GM13976 (cell line): ENCODE measurements at regions not wholly inside any gene's neighbourhood (a gene's known extent, or its start where the extent isn't known, plus 50 kb on each side); places are given as distances from the start of the nearest gene placed in this dataset.

Source experiments
- DNase-seq: peaks from one replicate; pipeline ENCODE4 v3.0.0; 2012; ENCODE audit warnings: low spot score
- CTCF ChIP-seq: IDR thresholded peaks from 2 replicates; pipeline ENCODE4 v1.5.1; 2012; ENCODE audit warnings: borderline replicate concordance, mild to moderate bottlenecking; ENCODE audit not compliant: insufficient read depth; ENCODE audit errors: extremely low read depth, missing control alignments, control extremely low read depth
- in situ Hi-C: fragments of 300-500 bp; cut with MboI; formaldehyde crosslinking; loops from one replicate; pipeline ENCODE4 v1.12.0; 2022; ENCODE audit warnings: low sequenced_read_pairs, mixed read lengths, inconsistent platforms; ENCODE audit not compliant: unreplicated experiment

- DNase-seq = no peak
- no peak for TF ChIP-seq CTCF
- in situ Hi-C loops = no loop called here
Observed at GRCh38 chr22:49721211-49721763, 106.4 kb downstream of the BRD1 start.

DNA sequence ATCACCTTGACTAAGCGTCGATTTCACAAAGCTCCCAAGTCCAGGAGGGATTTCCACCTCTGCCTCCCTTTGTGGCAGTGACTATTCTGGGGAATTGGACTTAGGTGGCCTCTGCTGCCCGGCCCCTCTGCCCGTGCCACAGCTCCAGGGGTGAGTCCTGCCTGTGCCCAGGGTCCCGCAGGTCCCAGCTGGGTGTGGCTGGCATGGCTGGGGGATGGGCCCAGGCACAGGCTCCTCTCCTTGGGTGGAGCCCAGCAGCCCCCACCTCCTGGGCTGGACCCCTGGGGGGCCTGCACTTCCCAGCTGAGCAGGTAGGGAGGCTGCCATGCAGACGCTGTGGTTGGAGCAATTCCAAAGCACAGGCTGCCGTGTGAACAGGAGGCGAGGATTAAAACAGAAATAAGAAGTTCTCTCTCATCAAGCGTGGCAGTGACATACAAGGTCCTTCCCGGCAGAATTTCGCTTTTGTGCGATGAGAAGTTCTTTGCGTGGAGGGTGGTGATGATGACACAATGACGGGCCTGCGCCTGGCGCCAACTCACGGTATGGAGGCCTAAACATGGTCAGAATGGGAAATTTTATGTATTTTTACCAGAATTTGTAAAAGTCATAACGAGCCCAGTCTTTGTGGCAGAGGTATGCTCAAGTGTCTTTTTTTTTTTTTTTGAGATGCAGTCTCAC is 107.3 kb downstream of the BRD1 start:
- TF ChIP-seq CTCF = no peak
- in situ Hi-C loops = no loop called here

GRCh38 chr22:49719046-49719445 is 108.6 kb downstream of the BRD1 start:
- DNase-seq = no peak
- no peak for TF ChIP-seq CTCF
- in situ Hi-C loops = no loop called here

More for the DNA sequence above, 107.3 kb downstream of the BRD1 start:
- no peak for DNase-seq

- TF ChIP-seq CTCF = no peak
- in situ Hi-C loops = no loop called here
- no peak for DNase-seq
Observed at GRCh38 chr22:49718396-49718795, 109.3 kb downstream of the BRD1 start.

DNA sequence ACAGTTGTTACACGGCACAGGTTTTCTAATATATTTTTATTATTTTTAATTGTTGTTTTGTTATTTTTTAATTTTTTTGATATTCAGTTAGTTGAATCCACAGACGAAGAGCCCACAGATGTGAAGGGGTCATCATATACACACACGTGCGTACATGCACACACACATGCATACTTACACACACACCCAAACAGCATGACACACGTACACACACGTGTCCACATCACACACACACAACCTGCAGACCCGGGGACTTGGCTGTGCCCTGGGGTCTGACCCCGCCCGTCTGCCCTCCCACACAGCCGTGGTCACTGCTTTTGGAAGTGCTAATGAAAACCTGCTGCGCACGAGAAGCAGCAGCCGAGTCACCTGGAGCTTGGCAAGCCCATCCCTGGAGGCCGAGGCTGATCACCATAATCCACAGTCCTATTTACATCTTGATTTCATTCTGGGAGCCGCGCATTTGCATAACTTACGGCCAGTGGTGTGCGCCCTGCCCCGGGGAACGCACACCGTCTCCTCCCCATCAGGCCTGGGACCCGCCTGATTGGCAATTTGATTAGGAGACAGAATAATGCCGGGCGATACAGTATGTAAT is 110.3 kb downstream of the BRD1 start:
- DNase-seq = no peak
- TF ChIP-seq CTCF = no peak
- in situ Hi-C loops = no loop called here

GRCh38 chr22:49716441-49716840 is 111.2 kb downstream of the BRD1 start:
- no peak for DNase-seq
- TF ChIP-seq CTCF = no peak

More at GRCh38 chr22:49716441-49716840, 111.2 kb downstream of the BRD1 start:
- in situ Hi-C loops = no loop called here
